Pancreas (tissue), 10 donors: ENCODE measurements at regions not wholly inside any gene's neighbourhood (a gene's known extent, or its start where the extent isn't known, plus 50 kb on each side); places are given as distances from the start of the nearest gene placed in this dataset.
A peak's percentile ranks its signal among the peaks of the same experiment; 100 is the strongest.
"Not testable (repeated sequence)": the region's sequence is repeated elsewhere in the genome, so short reads cannot be mapped to it uniquely, and the experiment has no call there.

Source experiments
- ATAC-seq, 4 donors: fragments of 200-7000 bp; cut with Tn5 transposase; one replicate each; pipeline versions ENCODE4 v1.8.0 to v1.9.1; 2020; ENCODE audit warnings: mild to moderate bottlenecking in 4 of 4, moderate library complexity in 4 of 4
- DNase-seq, 6 donors: peaks; one replicate each; pipeline ENCODE4 v3.0.0-alpha.2; 2020
- FAIRE-seq: peaks from 2 replicates; lab custom pipeline; 2012; peaks lifted over from hg19 to GRCh38; lab: Jason Lieb, UNC
- H3K27ac ChIP-seq, 4 donors: fragments of 200-600 bp; sonication (generic); 1 replicate in 3 of 4; 2 replicates in 1 of 4; pipeline versions ENCODE4 v1.5.0 to v1.8.0; 2020
- H3K27me3 ChIP-seq, 4 donors: fragments of 200-600 bp; one replicate each; pipeline ENCODE4 v1.8.0; 2021
- H3K36me3 ChIP-seq, 3 donors: fragments of 200-600 bp; sonication (generic) in 1 of 3; one replicate each; pipeline versions ENCODE4 v1.5.0 to v1.8.0; 2020 to 2021
- H3K4me1 ChIP-seq, 3 donors: fragments of 200-600 bp; one replicate each; pipeline ENCODE4 v1.8.0; 2021
- H3K4me3 ChIP-seq, 4 donors: fragments of 200-600 bp; sonication (generic) in 2 of 4; one replicate each; pipeline versions ENCODE4 v1.5.0 to v1.8.0; 2020 to 2021
- H3K9me3 ChIP-seq, 4 donors: fragments of 200-600 bp; one replicate each; pipeline ENCODE4 v1.8.0; 2021
- WGBS, 2 donors: extraction: QIAGEN DNeasy Blood & Tissue Kit; methylation state at CpG; one replicate each; pipeline ENCODE4 v1.1.7; 2013; 5-methylcytosine and 5-hydroxymethylcytosine counted together
- intact Hi-C, 3 donors: fragments of 100-400 bp; cut with DNase I; formaldehyde crosslinking; loops; one replicate each; pipeline versions ENCODE4 v1.11.1 to v1.14.2; 2022
- TF ChIP-seq, protein P1 (sequence below), 4 donors: fragments of 200-600 bp; sonication (generic) in 3 of 4; IDR thresholded peaks; one replicate each; pipeline versions ENCODE4 v1.5.0 to v1.8.0; 2021; ENCODE audit warnings: antibody characterized with exemption in 4 of 4
- donor health status: healthy with polysubstance abuse.
- donor health status: DM: no; HTN: no; CAD: no; lungs with moderate emphysema.
- donor health status: DM: no; HTN: no; CAD: no.
- donor health status: control.
- donor health status: control.
- donor health status: Bipolar disorder and iron deficiency.
- donor health status: DM: yes; HTN: yes; CAD: no.
- donor health status: DM: no; HTN: no; CAD: no.
- donor health status: DM: no; HTN: no; CAD: no.
- donor health status: DM: yes; HTN: yes; CAD: no.

DNA sequence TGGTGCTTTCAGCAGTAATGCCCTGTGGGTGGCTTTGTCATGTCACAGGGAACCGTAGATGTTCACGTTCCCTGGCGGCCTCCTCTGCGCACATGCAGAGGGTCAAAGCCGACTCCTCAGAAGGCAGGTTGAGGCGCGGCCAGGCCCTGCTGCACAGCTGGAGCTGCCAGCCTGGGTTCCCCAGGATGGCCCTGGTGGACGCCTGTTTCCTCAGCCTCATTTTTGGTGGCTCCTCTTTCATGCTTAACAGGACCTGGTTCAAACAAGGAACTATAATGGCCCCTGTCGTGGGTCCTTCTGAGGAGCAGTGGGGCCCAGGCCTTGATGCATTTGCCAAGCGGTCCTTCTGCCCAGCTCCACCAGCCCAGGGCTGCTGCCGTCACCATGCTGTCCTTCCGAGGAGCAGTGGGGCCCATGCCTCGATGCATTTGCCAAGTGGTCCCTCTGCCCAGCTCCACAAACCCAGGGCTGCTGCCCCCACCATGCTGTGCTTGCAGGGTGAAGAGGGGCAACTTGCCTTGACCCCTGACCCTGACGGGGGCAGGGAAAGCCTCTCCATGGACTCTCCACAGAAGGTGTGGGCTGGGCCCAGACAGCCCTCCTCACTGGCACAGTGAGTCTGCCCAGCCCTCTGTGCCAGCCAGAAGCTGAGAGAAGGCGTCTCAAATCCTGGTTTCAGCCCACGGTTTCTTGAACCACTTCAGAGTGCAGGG is 338.2 kb downstream of the TCERG1L start:
- no peaks in the 10 kb centered on the region for H3K36me3 ChIP-seq
- TF ChIP-seq, protein P1, sequence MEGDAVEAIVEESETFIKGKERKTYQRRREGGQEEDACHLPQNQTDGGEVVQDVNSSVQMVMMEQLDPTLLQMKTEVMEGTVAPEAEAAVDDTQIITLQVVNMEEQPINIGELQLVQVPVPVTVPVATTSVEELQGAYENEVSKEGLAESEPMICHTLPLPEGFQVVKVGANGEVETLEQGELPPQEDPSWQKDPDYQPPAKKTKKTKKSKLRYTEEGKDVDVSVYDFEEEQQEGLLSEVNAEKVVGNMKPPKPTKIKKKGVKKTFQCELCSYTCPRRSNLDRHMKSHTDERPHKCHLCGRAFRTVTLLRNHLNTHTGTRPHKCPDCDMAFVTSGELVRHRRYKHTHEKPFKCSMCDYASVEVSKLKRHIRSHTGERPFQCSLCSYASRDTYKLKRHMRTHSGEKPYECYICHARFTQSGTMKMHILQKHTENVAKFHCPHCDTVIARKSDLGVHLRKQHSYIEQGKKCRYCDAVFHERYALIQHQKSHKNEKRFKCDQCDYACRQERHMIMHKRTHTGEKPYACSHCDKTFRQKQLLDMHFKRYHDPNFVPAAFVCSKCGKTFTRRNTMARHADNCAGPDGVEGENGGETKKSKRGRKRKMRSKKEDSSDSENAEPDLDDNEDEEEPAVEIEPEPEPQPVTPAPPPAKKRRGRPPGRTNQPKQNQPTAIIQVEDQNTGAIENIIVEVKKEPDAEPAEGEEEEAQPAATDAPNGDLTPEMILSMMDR (IDR thresholded peaks at IDR 0.05) = no peak
- ATAC-seq (no peak), DNase-seq (no peak), FAIRE-seq (no peak)
- H3K9me3 ChIP-seq = no peaks in the 10 kb centered on the region
- no peak overlapping the region for H3K4me3 ChIP-seq
- peaks cover 0 to 29% (median 4%) of the 10 kb centered on the region in 4 donors for H3K27me3 ChIP-seq
- intact Hi-C loops = no loop called here
- peaks cover 0 to 4% (median 0%) of the 10 kb centered on the region in 3 donors for H3K4me1 ChIP-seq
- no peak overlapping the region for H3K27ac ChIP-seq
- WGBS, 2 donors = 83 to 91% methylated on average over 16 of the region's 16 CpGs

DNA sequence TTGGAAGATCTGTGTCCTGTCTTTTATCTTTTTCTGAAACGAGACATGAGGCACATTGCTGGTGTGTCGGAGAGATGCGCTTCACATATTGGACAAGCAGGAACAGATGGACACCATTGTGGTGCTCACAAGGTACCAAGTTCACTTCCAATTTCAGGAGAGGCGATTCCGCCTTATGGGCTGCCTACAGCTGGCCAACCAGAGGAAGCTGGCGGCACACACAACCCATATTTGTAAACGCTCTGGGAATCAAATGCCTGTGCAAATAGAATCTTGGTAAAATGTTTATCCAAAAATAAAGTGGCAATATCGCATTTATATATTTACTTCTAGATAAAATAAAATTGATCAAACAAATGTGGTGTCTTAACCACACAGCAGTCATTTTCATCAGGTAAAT is 337.4 kb downstream of the TCERG1L start:
- H3K4me3 ChIP-seq = no peak overlapping the region
- intact Hi-C loops = no loop called here

DNA sequence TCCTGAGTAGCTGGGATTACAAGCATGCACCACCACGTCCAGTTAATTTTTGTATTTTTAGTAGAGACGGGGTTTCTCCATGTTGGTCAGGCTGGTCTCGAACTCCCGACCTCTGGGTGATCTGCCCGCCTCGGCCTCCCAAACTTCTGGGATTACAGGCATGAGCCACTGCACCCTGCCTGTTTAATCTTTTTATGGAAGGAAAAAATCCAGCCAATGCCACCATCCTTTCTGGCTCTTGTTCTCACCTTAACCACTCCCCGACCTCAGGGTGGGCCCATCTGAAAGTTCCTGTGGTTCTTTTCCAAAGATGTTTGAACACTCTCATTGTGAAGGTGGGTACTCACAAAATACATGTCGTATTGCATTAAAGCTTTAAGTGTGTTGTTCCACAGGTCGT is 336.2 kb downstream of the TCERG1L start:
- WGBS, 2 donors = 73 to 84% methylated on average over 9 of the region's 9 CpGs
- DNase-seq, ATAC-seq, H3K9me3 ChIP-seq, H3K4me3 ChIP-seq, intact Hi-C loops, H3K27ac ChIP-seq, H3K36me3 ChIP-seq, H3K4me1 ChIP-seq, FAIRE-seq: not testable (repeated sequence)
- peaks cover 0 to 38% (median 4%) of the 10 kb centered on the region in 4 donors for H3K27me3 ChIP-seq

More for the DNA sequence above, 337.4 kb downstream of the TCERG1L start:
- no peak for FAIRE-seq
- Histone ChIP-seq H3K4me1 (peaks cover 0 to 4% (median 0%) of the 10 kb centered on the region in 3 donors), H3K27ac (no peak overlapping the region), H3K36me3 (no peaks in the 10 kb centered on the region), H3K27me3 (peaks cover 0 to 33% (median 4%) of the 10 kb centered on the region in 4 donors), H3K9me3 (no peaks in the 10 kb centered on the region)
- peak in 2 of 6 donors; percentile 29 to 36 for DNase-seq
- 36 to 48% methylated on average over 8 of the region's 8 CpGs for WGBS, 2 donors
- TF ChIP-seq, protein P1 (IDR thresholded peaks at IDR 0.05) = no peak
- ATAC-seq = peak; percentile 55 to 93 (median 72)

DNA sequence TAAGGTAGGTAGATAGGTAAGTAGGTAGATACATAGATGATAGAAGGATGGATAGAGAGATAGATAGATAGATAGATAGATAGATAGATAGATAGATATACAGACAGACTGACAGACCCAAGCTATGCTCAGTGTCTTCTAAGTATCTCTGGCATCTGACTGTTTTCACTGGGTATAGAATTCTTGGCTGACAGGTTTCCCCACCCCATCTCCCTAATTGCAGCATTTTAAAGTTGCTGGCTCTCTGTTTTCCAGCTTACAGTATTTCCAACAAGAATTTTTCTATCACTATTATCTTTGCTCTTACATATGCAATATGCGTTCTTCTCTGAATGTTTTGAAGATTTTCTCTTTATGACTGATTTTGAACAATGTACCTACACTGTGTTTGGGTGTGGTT is 328.7 kb downstream of the TCERG1L start:
- no peak overlapping the region for H3K4me3 ChIP-seq
- H3K9me3 ChIP-seq = no peaks in the 10 kb centered on the region
- intact Hi-C loops = no loop called here
- H3K36me3 ChIP-seq = no peaks in the 10 kb centered on the region
- peaks cover 0 to 14% (median 0%) of the 10 kb centered on the region in 4 donors for H3K27me3 ChIP-seq
- DNase-seq (no peak), ATAC-seq (no peak), FAIRE-seq (no peak)
- TF ChIP-seq, protein P1 (IDR thresholded peaks at IDR 0.05) = no peak
- H3K4me1 ChIP-seq = no peaks in the 10 kb centered on the region
- no peak overlapping the region for H3K27ac ChIP-seq
- WGBS, 2 donors = 97 to 100% methylated on average over 1 of the region's 1 CpG

DNA sequence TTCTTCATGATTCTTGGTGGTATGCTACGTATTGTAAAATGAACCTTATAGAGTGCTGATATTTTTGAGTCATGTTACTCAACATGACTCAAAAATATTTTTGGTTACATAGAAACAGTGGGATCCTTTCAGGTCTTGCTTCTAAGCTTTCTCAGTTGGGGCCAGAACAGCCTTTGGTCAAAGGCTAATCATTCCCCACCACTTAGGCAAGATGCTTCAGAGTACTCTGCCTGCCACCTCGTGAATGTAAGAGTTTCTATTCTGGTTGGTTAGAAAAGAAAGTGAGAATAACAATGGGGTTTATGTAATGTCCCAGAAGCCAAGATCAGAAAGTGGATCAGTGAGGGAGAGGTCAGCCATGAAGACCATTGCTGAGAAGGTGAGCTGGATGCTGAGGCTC is 327.8 kb downstream of the TCERG1L start:
- H3K4me3 ChIP-seq = no peak overlapping the region
- H3K36me3 ChIP-seq = no peaks in the 10 kb centered on the region
- 51 to 59% methylated on average over 2 of the region's 2 CpGs for WGBS, 2 donors
- DNase-seq (no peak), ATAC-seq (no peak), FAIRE-seq (no peak)
- TF ChIP-seq, protein P1 (IDR thresholded peaks at IDR 0.05) = no peak
- intact Hi-C loops = no loop called here
- no peaks in the 10 kb centered on the region for H3K9me3 ChIP-seq
- peaks cover 0 to 5% (median 0%) of the 10 kb centered on the region in 4 donors for H3K27me3 ChIP-seq
- H3K4me1 ChIP-seq = no peaks in the 10 kb centered on the region
- no peak overlapping the region for H3K27ac ChIP-seq
